ENCODE measurements at regions not wholly inside any gene's neighbourhood (a gene's known extent, or its start where the extent isn't known, plus 50 kb on each side); places are given as distances from the start of the nearest gene placed in this dataset.
"Not testable (repeated sequence)": the region's sequence is repeated elsewhere in the genome, so short reads cannot be mapped to it uniquely, and the experiment has no call there.

DNA sequence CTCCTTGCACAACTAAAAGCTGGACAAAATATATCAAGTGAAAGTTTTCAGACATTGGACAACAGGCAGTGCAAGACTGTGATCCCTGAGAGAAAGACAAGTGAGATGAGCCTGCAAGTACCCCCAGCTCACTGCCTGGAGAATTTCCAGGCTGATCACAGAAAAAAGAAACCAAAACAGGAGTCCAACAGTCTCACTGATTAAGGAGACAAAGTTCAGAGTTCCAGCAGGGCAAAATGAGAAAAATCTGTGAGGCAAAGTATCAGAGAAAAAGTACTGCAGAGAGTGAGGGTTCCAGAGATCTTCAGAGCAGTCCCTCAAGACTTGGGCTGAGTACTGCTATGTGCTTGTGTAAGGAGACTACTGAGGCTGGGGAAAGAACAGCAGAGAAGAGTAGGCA, 56.0 kb upstream of the PRSS3 start:
- no peak for DNase-seq

DNA sequence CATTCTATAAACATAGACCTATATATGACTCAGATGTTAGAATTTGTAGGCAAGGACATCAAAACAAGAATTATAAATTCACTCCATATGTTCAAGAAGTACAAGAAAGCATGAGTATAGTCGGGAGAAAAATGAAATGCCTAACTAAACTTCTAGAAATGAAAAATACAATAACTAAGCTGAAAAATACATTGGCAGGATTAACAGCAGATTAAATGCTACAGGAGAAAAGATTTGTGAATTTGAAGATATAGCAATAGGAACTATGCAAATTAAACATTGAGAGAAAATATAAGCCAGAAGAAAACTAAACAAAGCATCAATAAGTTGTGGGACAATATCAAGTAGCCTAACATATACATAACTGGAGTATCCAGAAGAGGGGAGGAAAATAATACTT, 55.3 kb upstream of the PRSS3 start:
- no peak for DNase-seq

DNA sequence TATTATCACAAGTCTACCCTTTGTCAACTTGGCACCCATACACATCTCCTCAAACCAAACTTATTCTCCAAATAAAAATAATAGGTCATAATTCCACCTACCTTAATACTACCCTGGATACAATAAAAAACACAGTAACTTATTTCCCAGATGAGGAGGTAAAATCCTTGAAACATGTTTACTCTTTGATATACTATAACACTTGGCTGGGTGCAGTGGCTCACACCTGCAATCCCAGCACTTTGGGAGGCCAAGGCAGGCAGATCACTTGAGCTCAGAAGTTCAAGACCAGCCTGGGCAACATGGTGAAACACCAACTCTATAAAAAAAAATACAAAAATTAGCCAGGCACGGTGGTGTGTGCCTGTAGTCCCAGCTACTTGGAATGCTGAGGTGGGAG, 54.4 kb upstream of the PRSS3 start:
- not testable (repeated sequence) for DNase-seq

DNA sequence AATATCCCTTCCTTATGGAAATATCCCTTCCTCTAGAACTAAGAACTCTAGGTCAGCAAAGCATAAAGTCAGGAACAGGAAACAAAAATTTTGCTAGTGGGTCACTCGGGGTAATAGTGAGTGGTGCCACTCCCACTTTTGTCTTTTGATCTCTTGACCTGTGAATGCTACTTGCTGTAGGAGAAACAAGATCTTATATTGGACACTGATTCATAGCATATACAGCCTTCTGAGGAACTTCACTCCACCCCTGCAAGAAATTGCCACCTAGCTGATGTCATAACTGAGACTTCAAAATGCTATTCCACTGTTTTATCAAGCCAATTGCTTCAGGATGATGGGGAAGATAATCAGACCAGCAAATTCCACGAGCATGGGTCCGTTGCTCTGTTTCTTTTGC, 53.3 kb upstream of the PRSS3 start:
- DNase-seq = no peak

DNA sequence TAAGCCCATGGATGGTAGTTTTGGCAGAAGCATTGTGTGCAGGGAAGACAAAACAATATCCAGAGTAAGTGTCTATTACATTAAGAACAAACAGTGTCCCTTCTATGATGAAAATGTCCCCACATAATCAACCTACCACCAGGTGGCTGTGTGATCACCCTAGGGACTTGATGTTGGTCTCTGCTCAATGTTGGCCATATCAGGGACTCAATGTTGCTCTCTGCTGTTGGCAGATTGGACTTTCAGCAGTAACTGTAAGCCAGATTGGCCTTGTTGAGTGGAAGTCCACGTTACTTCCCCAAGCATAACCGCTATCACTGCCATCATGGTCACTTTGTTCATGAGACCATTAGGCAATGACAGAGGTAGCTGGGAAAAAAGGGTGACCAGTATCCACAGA, 52.8 kb upstream of the PRSS3 start:
- no peak for DNase-seq

All from muscle of back (tissue), 3 donors.